GM23338 (cell line): ENCODE measurements at regions not wholly inside any gene's neighbourhood (a gene's known extent, or its start where the extent isn't known, plus 50 kb on each side); places are given as distances from the start of the nearest gene placed in this dataset.

Experiments used
- ATAC-seq: fragments of 200-7000 bp; cut with Tn5 transposase; 3 replicates; pipeline ENCODE4 v1.9.1; 2020
- DNase-seq: peaks from one replicate; pipeline ENCODE4 v3.0.0-alpha.2; 2015; ENCODE audit warnings: low spot score
- H2AFZ ChIP-seq: fragments of 200-600 bp; sonication (generic); 2 replicates; pipeline ENCODE4 v1.8.0; 2016; ENCODE audit warnings: antibody characterized with exemption, mild to moderate bottlenecking, moderate library complexity
- H3F3A ChIP-seq: fragments of 200-600 bp; sonication (generic); replicated peaks from 2 replicates; pipeline ENCODE4 v1.8.0; 2017; ENCODE audit warnings: antibody characterized with exemption, mixed run types, low read depth
- H3K27ac ChIP-seq: fragments of 200-600 bp; sonication (generic); 2 replicates; pipeline ENCODE4 v1.6.1; 2016; ENCODE audit warnings: low read depth
- H3K27me3 ChIP-seq: fragments of 200-600 bp; sonication (generic); 2 replicates; pipeline ENCODE4 v1.8.0; 2016; ENCODE audit warnings: mild to moderate bottlenecking, mixed run types, moderate library complexity; ENCODE audit not compliant: insufficient read depth
- H3K36me3 ChIP-seq: fragments of 200-600 bp; sonication (generic); 2 replicates; pipeline ENCODE4 v1.8.0; 2016; ENCODE audit warnings: mild to moderate bottlenecking; ENCODE audit not compliant: insufficient read depth
- H3K4me1 ChIP-seq: fragments of 200-600 bp; sonication (generic); 2 replicates; pipeline ENCODE4 v1.8.0; 2016; ENCODE audit warnings: mild to moderate bottlenecking, moderate library complexity; ENCODE audit not compliant: insufficient read depth
- H3K4me2 ChIP-seq: fragments of 200-600 bp; sonication (generic); 2 replicates; pipeline ENCODE4 v1.7.1; 2017; ENCODE audit warnings: mixed run types
- H3K4me3 ChIP-seq: fragments of 200-600 bp; sonication (generic); 2 replicates; pipeline ENCODE4 v1.6.1; 2016; ENCODE audit warnings: mixed run types
- H3K79me2 ChIP-seq: fragments of 200-600 bp; sonication (generic); replicated peaks from 2 replicates; pipeline ENCODE4 v1.8.0; 2017; ENCODE audit warnings: mild to moderate bottlenecking; ENCODE audit not compliant: insufficient read depth
- H3K9me2 ChIP-seq: fragments of 200-600 bp; sonication (generic); 2 replicates; pipeline ENCODE4 v1.8.0; 2017; ENCODE audit not compliant: insufficient read depth
- H4K20me1 ChIP-seq: fragments of 200-600 bp; sonication (generic); replicated peaks from 2 replicates; pipeline ENCODE4 v1.8.0; 2017; ENCODE audit warnings: mild to moderate bottlenecking; ENCODE audit not compliant: insufficient read depth
- H3K27ac Mint-ChIP-seq: 2 replicates; pipeline ENCODE4 v1.8.0; 2020; ENCODE audit warnings: inconsistent platforms, mild to moderate bottlenecking, moderate library complexity, mixed read lengths
- H3K27me3 Mint-ChIP-seq: 3 replicates; pipeline ENCODE4 v1.8.0; 2022; ENCODE audit warnings: low read depth, mild to moderate bottlenecking, moderate library complexity, mixed read lengths, inconsistent platforms; ENCODE audit not compliant: insufficient read depth, poor library complexity
- H3K36me3 Mint-ChIP-seq: 3 replicates; pipeline ENCODE4 v1.8.0; 2021; ENCODE audit warnings: low read depth, mild to moderate bottlenecking, inconsistent platforms, moderate library complexity, mixed read lengths
- H3K4me1 Mint-ChIP-seq: 3 replicates; pipeline ENCODE4 v1.8.0; 2020; ENCODE audit warnings: mild to moderate bottlenecking, inconsistent platforms, mixed read lengths
- H3K4me3 Mint-ChIP-seq: 3 replicates; pipeline ENCODE4 v1.8.0; 2021; ENCODE audit warnings: moderate library complexity, mild to moderate bottlenecking, inconsistent platforms, mixed read lengths
- H3K9me3 Mint-ChIP-seq: 3 replicates; pipeline ENCODE4 v1.8.0; 2020; ENCODE audit warnings: moderate library complexity, mild to moderate bottlenecking, inconsistent platforms, mixed read lengths
- CREB1 ChIP-seq: fragments of 250-450 bp; sonication (Bioruptor Pico); IDR thresholded peaks from 2 replicates; pipeline ENCODE4 v1.5.0; 2020; ENCODE audit warnings: low read depth, mild to moderate bottlenecking, moderate library complexity
- EZH2 ChIP-seq: fragments of 200-600 bp; sonication (generic); IDR thresholded peaks from one replicate; pipeline ENCODE4 v1.8.0; 2017; ENCODE audit warnings: antibody characterized with exemption, mild to moderate bottlenecking, low read depth; ENCODE audit not compliant: unreplicated experiment
- EZH2phosphoT487 ChIP-seq: fragments of 200-600 bp; sonication (generic); IDR thresholded peaks from one replicate; pipeline ENCODE4 v1.8.1; 2018; ENCODE audit warnings: antibody characterized with exemption; ENCODE audit not compliant: unreplicated experiment
- JUNB ChIP-seq: IDR thresholded peaks from one replicate; pipeline ENCODE4 v1.6.1; 2016; ENCODE audit warnings: antibody characterized with exemption; ENCODE audit not compliant: unreplicated experiment
- POLR2AphosphoS5 ChIP-seq: IDR thresholded peaks from 2 replicates; pipeline ENCODE4 v1.6.1; 2016; ENCODE audit warnings: antibody characterized with exemption, low read depth
- REST ChIP-seq: IDR thresholded peaks from one replicate; pipeline ENCODE4 v1.6.1; 2018; ENCODE audit warnings: antibody characterized with exemption; ENCODE audit not compliant: unreplicated experiment
- ZNF462 ChIP-seq: fragments of 250-450 bp; sonication (Bioruptor Pico); IDR thresholded peaks from 2 replicates; pipeline ENCODE4 v1.5.0; 2020; ENCODE audit warnings: mild to moderate bottlenecking, moderate library complexity
- TF ChIP-seq, protein P1 (sequence below), 2 experiments: fragments of 200-600 bp in 1 of 2; sonication (generic) in 1 of 2; conservative IDR thresholded peaks; 2 replicates each; pipeline versions ENCODE4 v1.5.1 to v1.6.1; 2016 to 2017; ENCODE audit warnings: antibody characterized with exemption in 2 of 2, low read depth in 2 of 2, mild to moderate bottlenecking in 2 of 2, moderate library complexity in 1 of 2

DNA sequence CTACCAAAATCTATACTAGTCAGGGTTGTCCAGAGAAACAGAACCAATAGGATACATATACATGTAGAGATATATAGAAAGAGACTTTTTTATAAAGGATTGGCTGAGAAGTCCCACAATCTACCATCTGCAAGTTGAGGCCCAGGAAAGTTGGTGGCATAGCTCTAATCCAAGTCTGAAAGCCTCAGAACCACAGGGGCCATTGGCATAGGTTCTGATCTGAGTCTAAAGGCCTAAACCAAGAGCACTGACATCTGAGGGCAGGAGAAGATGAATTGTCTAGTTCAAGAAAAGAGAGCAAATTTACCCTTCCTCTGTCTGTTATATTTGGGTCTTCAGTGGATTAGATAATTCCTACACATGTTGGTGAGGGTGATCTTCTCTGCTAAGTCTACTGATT is 433.1 kb downstream of the ADAMTS20 start (continued):
- TF ChIP-seq, protein P1, sequence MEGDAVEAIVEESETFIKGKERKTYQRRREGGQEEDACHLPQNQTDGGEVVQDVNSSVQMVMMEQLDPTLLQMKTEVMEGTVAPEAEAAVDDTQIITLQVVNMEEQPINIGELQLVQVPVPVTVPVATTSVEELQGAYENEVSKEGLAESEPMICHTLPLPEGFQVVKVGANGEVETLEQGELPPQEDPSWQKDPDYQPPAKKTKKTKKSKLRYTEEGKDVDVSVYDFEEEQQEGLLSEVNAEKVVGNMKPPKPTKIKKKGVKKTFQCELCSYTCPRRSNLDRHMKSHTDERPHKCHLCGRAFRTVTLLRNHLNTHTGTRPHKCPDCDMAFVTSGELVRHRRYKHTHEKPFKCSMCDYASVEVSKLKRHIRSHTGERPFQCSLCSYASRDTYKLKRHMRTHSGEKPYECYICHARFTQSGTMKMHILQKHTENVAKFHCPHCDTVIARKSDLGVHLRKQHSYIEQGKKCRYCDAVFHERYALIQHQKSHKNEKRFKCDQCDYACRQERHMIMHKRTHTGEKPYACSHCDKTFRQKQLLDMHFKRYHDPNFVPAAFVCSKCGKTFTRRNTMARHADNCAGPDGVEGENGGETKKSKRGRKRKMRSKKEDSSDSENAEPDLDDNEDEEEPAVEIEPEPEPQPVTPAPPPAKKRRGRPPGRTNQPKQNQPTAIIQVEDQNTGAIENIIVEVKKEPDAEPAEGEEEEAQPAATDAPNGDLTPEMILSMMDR (conservative IDR thresholded peaks at IDR 0.05; ENCODE audit: low read depth in 2 of 2) = no peak
- TF ChIP-seq POLR2AphosphoS5 (no peak), EZH2 (no peak), ZNF462 (CRISPR knock-in tag) (no peak)

GRCh38 chr12:43118234-43118633 is 433.8 kb downstream of the ADAMTS20 start:
- Histone ChIP-seq H3K27me3 (no peaks in the 10 kb centered on the region), H2AFZ (no peak overlapping the region), H3K36me3 (no peaks in the 10 kb centered on the region), H3K79me2 (no peaks in the 10 kb centered on the region), H4K20me1 (no peaks in the 10 kb centered on the region), H3K4me2 (no peak overlapping the region), H3K4me1 (no peaks in the 10 kb centered on the region), H3K27ac (no peak overlapping the region), H3K9me2 (peaks cover 7% of the 10 kb centered on the region; the same call in 1 of the 2 replicates), H3K4me3 (no peak overlapping the region), H3F3A (no peaks in the 10 kb centered on the region)
- no peaks in the 10 kb centered on the region for H3K27me3 Mint-ChIP-seq
- no peak for ATAC-seq
- no peak overlapping the region for H3K27ac Mint-ChIP-seq
- no peak for DNase-seq
- no peaks in the 10 kb centered on the region for H3K9me3 Mint-ChIP-seq
- H3K4me3 Mint-ChIP-seq = no peak overlapping the region
- no peaks in the 10 kb centered on the region for H3K4me1 Mint-ChIP-seq
- H3K36me3 Mint-ChIP-seq = no peaks in the 10 kb centered on the region
- TF ChIP-seq EZH2phosphoT487 (no peak), JUNB (no peak), EZH2 (no peak), REST (no peak), CREB1 (no peak)
- TF ChIP-seq, protein P1 (conservative IDR thresholded peaks at IDR 0.05; ENCODE audit: low read depth in 2 of 2) = no peak
